ENCODE measurements at regions not wholly inside any gene's neighbourhood (a gene's known extent, or its start where the extent isn't known, plus 50 kb on each side); places are given as distances from the start of the nearest gene placed in this dataset.

DNA sequence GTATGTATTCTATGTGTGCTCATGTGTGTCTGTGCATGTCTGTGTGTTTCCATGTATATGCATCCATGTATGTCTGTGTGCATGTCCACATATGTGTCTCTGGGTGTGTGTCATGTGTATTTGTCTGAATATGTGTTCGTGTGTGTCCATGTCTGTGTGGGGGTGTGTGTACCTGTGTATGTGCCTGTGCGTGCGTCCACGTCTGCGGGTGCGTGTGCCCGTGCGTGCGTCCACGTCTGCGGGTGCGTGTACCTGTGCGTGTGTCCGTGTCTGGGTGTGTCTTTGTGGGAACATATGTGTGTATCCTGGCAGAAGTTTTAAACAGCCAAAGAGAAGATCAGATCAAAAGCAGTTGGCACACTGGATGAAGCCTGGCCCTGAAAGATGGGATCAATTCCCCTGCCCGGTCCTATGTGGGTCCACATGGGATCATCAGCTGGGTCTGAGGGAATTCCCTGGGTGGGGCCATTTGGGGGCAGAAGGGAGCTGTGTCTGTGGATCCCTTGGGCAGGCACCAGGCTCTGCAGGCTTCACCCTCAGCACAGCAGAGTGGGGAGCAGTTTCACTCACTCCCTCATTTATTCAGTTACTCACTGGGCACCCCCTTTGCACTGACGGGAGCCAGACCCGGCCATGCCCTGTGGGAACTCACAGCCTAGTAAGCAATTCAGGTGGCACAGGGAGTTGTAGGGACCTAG lies 167.4 kb downstream of the MN1 start:
- H3K4me3 ChIP-seq, result no peak overlapping the region
- intact Hi-C loops (cut with DNase I; ENCODE audit: low total_unique reads) (loop anchor here (2.0 to 10.0 kb wide), 2 partner anchors 123 to 381 kb away; no protein-coding TSS in a partner anchor), in situ Hi-C loops (cut with MboI; ENCODE audit: low sequenced_read_pairs in 4 of 4) (loop anchor here in 2 of 4 donors (10.0 to 25.0 kb wide), 2 partner anchors 151 to 153 kb away; no protein-coding TSS in a partner anchor)
- DNase-seq, result no peak
- H3K9me3 ChIP-seq, result no peaks in the 10 kb centered on the region
- no peaks in the 10 kb centered on the region for H3K36me3 ChIP-seq
- no peak for ATAC-seq
- H3K4me1 ChIP-seq, result peaks cover 27 to 29% of the 10 kb centered on the region in 2 donors
- H3K27ac ChIP-seq, result no peak overlapping the region
- TF ChIP-seq, protein P1, sequence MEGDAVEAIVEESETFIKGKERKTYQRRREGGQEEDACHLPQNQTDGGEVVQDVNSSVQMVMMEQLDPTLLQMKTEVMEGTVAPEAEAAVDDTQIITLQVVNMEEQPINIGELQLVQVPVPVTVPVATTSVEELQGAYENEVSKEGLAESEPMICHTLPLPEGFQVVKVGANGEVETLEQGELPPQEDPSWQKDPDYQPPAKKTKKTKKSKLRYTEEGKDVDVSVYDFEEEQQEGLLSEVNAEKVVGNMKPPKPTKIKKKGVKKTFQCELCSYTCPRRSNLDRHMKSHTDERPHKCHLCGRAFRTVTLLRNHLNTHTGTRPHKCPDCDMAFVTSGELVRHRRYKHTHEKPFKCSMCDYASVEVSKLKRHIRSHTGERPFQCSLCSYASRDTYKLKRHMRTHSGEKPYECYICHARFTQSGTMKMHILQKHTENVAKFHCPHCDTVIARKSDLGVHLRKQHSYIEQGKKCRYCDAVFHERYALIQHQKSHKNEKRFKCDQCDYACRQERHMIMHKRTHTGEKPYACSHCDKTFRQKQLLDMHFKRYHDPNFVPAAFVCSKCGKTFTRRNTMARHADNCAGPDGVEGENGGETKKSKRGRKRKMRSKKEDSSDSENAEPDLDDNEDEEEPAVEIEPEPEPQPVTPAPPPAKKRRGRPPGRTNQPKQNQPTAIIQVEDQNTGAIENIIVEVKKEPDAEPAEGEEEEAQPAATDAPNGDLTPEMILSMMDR (IDR thresholded peaks at IDR 0.05 in 4 of 5, conservative IDR thresholded peaks at IDR 0.05 in 1 of 5), result no peak
- TF ChIP-seq POLR2A (IDR thresholded peaks at IDR 0.05), result no peak
- no peaks in the 10 kb centered on the region for H3K27me3 ChIP-seq

GRCh38 chr22:27635435-27635834 lies 166.1 kb downstream of the MN1 start:
- intact Hi-C loops (cut with DNase I; ENCODE audit: low total_unique reads) (loop anchor here (2.0 to 10.0 kb wide), 2 partner anchors 125 to 379 kb away; no protein-coding TSS in a partner anchor), in situ Hi-C loops (cut with MboI; ENCODE audit: low sequenced_read_pairs in 4 of 4) (loop anchor here in 2 of 4 donors (10.0 to 25.0 kb wide), 2 partner anchors 149 to 152 kb away; no protein-coding TSS in a partner anchor)
- DNase-seq (no peak), ATAC-seq (no peak)
- TF ChIP-seq, protein P1 (IDR thresholded peaks at IDR 0.05 in 4 of 5, conservative IDR thresholded peaks at IDR 0.05 in 1 of 5), result no peak
- TF ChIP-seq POLR2A (IDR thresholded peaks at IDR 0.05), result no peak
- peaks cover 38 to 40% of the 10 kb centered on the region in 2 donors for H3K4me1 ChIP-seq
- no peaks in the 10 kb centered on the region for H3K27me3 ChIP-seq
- H3K4me3 ChIP-seq, result no peak overlapping the region
- no peaks in the 10 kb centered on the region for H3K36me3 ChIP-seq
- peak overlapping the region in 2 of 4 donors; percentile 93 to 96 for H3K27ac ChIP-seq
- H3K9me3 ChIP-seq, result no peaks in the 10 kb centered on the region

- Histone ChIP-seq H3K27me3 (no peaks in the 10 kb centered on the region), H3K4me3 (no peak overlapping the region), H3K36me3 (no peaks in the 10 kb centered on the region), H3K4me1 (peaks cover 42 to 44% of the 10 kb centered on the region in 2 donors), H3K27ac (peak overlapping the region in 3 of 4 donors; percentile 93 to 97 (median 96)), H3K9me3 (no peaks in the 10 kb centered on the region)
- intact Hi-C loops (cut with DNase I; ENCODE audit: low total_unique reads), result loop anchor here (2.0 to 10.0 kb wide), 3 partner anchors 83 to 379 kb away; no protein-coding TSS in a partner anchor
- in situ Hi-C loops (cut with MboI; ENCODE audit: low sequenced_read_pairs in 4 of 4), result loop anchor here in 2 of 4 donors (10.0 to 25.0 kb wide), 2 partner anchors 149 to 151 kb away; no protein-coding TSS in a partner anchor
- no peak for ATAC-seq
- TF ChIP-seq, protein P1 (IDR thresholded peaks at IDR 0.05 in 4 of 5, conservative IDR thresholded peaks at IDR 0.05 in 1 of 5), result no peak
- DNase-seq, result no peak
These were observed 165.7 kb downstream of the MN1 start for GRCh38 chr22:27635852-27636251.

DNA sequence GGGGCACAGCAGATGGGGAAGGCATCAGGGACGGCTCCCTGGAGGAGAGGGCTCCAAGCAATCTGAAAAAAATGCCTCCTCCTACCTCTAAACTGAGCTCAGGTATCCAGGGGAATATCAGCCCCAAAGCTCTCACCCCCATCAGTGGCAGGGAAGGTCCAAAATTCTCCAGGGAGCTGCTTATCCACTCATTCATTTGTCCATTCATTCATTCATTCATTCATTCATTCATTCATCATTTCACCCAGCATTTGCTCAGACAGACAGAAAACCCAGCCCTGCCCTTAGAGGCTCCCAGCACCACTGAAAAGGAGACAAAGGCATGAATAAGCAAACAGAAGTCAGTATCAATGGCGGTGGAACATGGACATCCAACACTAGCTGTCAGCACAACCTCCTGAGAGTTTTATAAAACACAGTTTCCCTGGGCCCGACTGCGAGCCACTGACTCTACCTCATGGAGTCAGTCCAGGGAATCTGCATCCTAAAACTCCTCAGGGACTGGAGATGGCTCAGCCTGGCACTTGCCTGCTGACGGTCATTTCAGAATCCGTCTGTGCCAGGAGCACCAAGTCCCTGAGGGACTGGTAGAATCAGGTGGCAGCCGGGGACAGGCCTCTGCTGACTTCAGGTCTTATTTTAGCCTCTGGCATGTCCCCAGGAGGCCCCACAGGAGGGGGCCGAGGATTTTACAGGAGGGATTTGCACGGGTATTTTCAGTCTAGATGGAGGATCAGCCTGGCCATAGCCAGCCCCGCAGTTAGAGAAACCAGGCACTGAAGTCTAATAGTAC lies 164.6 kb downstream of the MN1 start:
- Histone ChIP-seq H3K27me3 (no peaks in the 10 kb centered on the region), H3K4me1 (peaks cover 50 to 55% of the 10 kb centered on the region in 2 donors), H3K36me3 (no peaks in the 10 kb centered on the region), H3K4me3 (no peak overlapping the region), H3K9me3 (no peaks in the 10 kb centered on the region), H3K27ac (peak overlapping the region; percentile 93 to 98 (median 96))
- intact Hi-C loops (cut with DNase I; ENCODE audit: low total_unique reads) (loop anchor here (2.0 to 10.0 kb wide), 2 partner anchors 82 to 378 kb away; no protein-coding TSS in a partner anchor), in situ Hi-C loops (cut with MboI; ENCODE audit: low sequenced_read_pairs in 4 of 4) (loop anchor here in 2 of 4 donors (10.0 to 25.0 kb wide), 2 partner anchors 148 to 150 kb away; no protein-coding TSS in a partner anchor)
- ATAC-seq (peak; percentile 73 to 79), DNase-seq (peak; percentile 87 to 95)
- TF ChIP-seq POLR2A (IDR thresholded peaks at IDR 0.05), result peak in 1 of 2 donors; percentile 44
- TF ChIP-seq, protein P1 (IDR thresholded peaks at IDR 0.05 in 4 of 5, conservative IDR thresholded peaks at IDR 0.05 in 1 of 5), result no peak

Measured in gastrocnemius medialis (tissue), 4 donors.